ENCODE measurements at regions not wholly inside any gene's neighbourhood (a gene's known extent, or its start where the extent isn't known, plus 50 kb on each side); places are given as distances from the start of the nearest gene placed in this dataset.

DNA sequence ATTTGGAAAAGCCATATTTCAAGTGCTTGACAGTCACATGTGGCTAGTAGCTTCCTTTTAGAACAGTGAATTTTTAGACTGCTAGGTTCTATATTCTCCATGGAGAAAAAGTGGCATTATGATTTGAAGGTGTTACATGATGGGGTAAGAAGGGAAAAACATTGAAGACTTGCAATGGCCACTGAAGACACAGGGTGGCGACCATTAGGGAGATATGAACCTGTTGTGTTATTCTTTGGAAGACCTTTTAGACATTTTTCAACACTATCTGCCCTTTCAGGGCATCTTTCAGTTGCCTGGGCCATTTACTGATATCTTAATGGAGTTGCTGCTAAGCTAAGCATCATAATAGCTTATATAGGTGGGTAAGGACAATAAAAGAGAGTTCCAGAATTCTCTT, 1387.2 kb downstream of the SUCLG1 start:
- Histone ChIP-seq H3K4me2 (ENCODE audit: unreplicated experiment) (no peak overlapping the region), H3K4me3 (no peak overlapping the region), H3K4me1 (ENCODE audit: insufficient read depth) (no peaks in the 10 kb centered on the region), H3K79me2 (ENCODE audit: insufficient read depth) (no peaks in the 10 kb centered on the region), H2AFZ (no peak overlapping the region), H3K36me3 (ENCODE audit: low read depth) (no peaks in the 10 kb centered on the region), H3F3A (ENCODE audit: insufficient read depth) (no peaks in the 10 kb centered on the region), H3K9ac (no peak overlapping the region), H3K27me3 (replicated peaks; ENCODE audit: insufficient read depth) (no peaks in the 10 kb centered on the region), H3K27ac (no peak overlapping the region), H3K9me2 (ENCODE audit: insufficient read depth) (no peaks in the 10 kb centered on the region), H4K20me1 (ENCODE audit: insufficient read depth) (no peaks in the 10 kb centered on the region), H3K9me3 (ENCODE audit: low read depth) (no peaks in the 10 kb centered on the region)
- TF ChIP-seq EZH2 (IDR thresholded peaks at IDR 0.05; ENCODE audit: insufficient read depth, poor library complexity, severe bottlenecking): no peak
- no peak for TF ChIP-seq EZH2phosphoT487 (IDR thresholded peaks at IDR 0.05; ENCODE audit: insufficient read depth, low read depth)
- WGBS, 2 experiments (ENCODE audit: low coverage in 1 of 2, low lambda C conversion rate in 2 of 2, missing lambda C conversion rate in 2 of 2): 4 to 9% methylated on average over 1 of the region's 1 CpG
- no peak for DNase-seq
- in situ Hi-C loops (cut with MboI): no loop called here

DNA sequence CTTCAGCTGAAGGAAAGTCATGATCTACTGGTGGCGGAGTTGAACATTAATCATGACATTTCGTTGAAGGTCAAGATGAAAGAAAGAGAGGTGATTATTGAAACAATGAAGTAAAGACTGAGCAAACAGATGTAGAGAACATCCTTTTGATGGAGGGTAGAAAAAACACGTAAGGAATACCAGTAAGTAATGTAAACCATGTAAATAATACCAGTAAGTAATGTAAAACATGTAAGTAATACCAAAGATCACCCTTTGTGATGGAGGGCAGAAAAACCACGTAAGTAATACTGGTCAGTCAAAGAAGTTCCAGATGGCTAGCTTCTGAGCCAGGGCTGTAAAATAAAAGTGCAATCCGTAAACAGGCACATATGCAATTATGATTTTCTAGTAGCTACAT, 1387.7 kb downstream of the SUCLG1 start:
- Histone ChIP-seq H3F3A (ENCODE audit: insufficient read depth) (no peaks in the 10 kb centered on the region), H3K27ac (no peak overlapping the region), H3K27me3 (replicated peaks; ENCODE audit: insufficient read depth) (no peaks in the 10 kb centered on the region), H3K4me3 (no peak overlapping the region), H3K36me3 (ENCODE audit: low read depth) (no peaks in the 10 kb centered on the region), H4K20me1 (ENCODE audit: insufficient read depth) (no peaks in the 10 kb centered on the region), H3K79me2 (ENCODE audit: insufficient read depth) (no peaks in the 10 kb centered on the region), H3K9ac (no peak overlapping the region), H3K4me2 (ENCODE audit: unreplicated experiment) (no peak overlapping the region), H3K4me1 (ENCODE audit: insufficient read depth) (no peaks in the 10 kb centered on the region), H3K9me3 (ENCODE audit: low read depth) (no peaks in the 10 kb centered on the region), H3K9me2 (ENCODE audit: insufficient read depth) (no peaks in the 10 kb centered on the region), H2AFZ (no peak overlapping the region)
- in situ Hi-C loops (cut with MboI): no loop called here
- WGBS, 2 experiments (ENCODE audit: low coverage in 1 of 2, low lambda C conversion rate in 2 of 2, missing lambda C conversion rate in 2 of 2): 17 to 19% methylated on average over 5 of the region's 5 CpGs
- TF ChIP-seq EZH2phosphoT487 (IDR thresholded peaks at IDR 0.05; ENCODE audit: insufficient read depth, low read depth): no peak
- TF ChIP-seq EZH2 (IDR thresholded peaks at IDR 0.05; ENCODE audit: insufficient read depth, poor library complexity, severe bottlenecking): no peak
- no peak for DNase-seq

DNA sequence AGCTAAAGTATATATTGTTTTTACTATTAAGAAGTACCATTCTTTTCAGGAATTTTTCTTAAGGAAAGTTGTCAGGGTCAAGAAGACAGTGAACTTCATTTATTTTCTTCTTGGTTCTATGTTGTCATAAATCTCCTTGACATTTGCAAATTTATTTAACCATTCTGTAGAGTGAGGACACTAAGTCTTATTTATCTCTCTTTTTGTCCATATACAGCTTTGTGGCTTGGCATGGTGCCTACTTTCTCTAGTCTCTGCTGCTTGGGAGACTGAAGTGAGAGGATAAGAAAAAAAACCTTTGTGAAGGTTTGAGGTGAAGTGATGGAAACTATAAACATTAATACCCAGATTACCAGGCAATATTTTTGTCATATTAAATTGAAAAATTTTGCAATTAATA, 1389.4 kb downstream of the SUCLG1 start:
- Histone ChIP-seq H3K9me2 (ENCODE audit: insufficient read depth) (no peaks in the 10 kb centered on the region), H3K27me3 (replicated peaks; ENCODE audit: insufficient read depth) (no peaks in the 10 kb centered on the region), H3K9me3 (ENCODE audit: low read depth) (no peaks in the 10 kb centered on the region), H3K9ac (no peak overlapping the region), H4K20me1 (ENCODE audit: insufficient read depth) (no peaks in the 10 kb centered on the region), H3K4me1 (ENCODE audit: insufficient read depth) (no peaks in the 10 kb centered on the region), H3K4me2 (ENCODE audit: unreplicated experiment) (no peak overlapping the region), H3K36me3 (ENCODE audit: low read depth) (no peaks in the 10 kb centered on the region), H3F3A (ENCODE audit: insufficient read depth) (no peaks in the 10 kb centered on the region), H3K79me2 (ENCODE audit: insufficient read depth) (no peaks in the 10 kb centered on the region), H3K27ac (no peak overlapping the region), H2AFZ (no peak overlapping the region), H3K4me3 (no peak overlapping the region)
- TF ChIP-seq EZH2 (IDR thresholded peaks at IDR 0.05; ENCODE audit: insufficient read depth, poor library complexity, severe bottlenecking): no peak
- TF ChIP-seq EZH2phosphoT487 (IDR thresholded peaks at IDR 0.05; ENCODE audit: insufficient read depth, low read depth): no peak
- in situ Hi-C loops (cut with MboI): no loop called here
- DNase-seq: peak; percentile 5

DNA sequence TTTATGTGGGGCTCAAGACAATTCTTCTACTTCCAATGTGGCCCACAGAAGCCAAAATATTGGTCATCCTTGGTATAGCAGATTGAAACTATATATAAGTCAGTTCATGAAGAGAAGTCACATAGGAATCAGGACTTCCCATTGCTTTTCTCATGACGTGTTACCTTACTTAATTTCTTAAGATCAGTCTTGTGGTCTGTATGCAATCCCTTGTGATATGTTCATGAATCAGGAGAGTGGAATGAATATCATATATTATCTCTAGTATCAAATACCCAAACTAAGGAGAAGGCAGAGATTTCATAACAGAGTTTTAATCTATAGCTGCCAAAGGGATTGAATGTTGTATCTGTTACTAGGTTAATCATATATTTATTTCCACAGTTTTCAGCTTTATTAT, 1390.4 kb downstream of the SUCLG1 start:
- no peaks in the 10 kb centered on the region for H3K79me2 ChIP-seq (ENCODE audit: insufficient read depth)
- H3K27ac ChIP-seq: no peak overlapping the region
- H3K9ac ChIP-seq: no peak overlapping the region
- H4K20me1 ChIP-seq (ENCODE audit: insufficient read depth): no peaks in the 10 kb centered on the region
- no peak overlapping the region for H2AFZ ChIP-seq
- in situ Hi-C loops (cut with MboI): no loop called here
- no peaks in the 10 kb centered on the region for H3F3A ChIP-seq (ENCODE audit: insufficient read depth)
- H3K9me2 ChIP-seq (ENCODE audit: insufficient read depth): no peaks in the 10 kb centered on the region
- no peak overlapping the region for H3K4me3 ChIP-seq
- 16 to 42% methylated on average over 1 of the region's 1 CpG for WGBS, 2 experiments (ENCODE audit: low coverage in 1 of 2, low lambda C conversion rate in 2 of 2, missing lambda C conversion rate in 2 of 2)
- TF ChIP-seq EZH2 (IDR thresholded peaks at IDR 0.05; ENCODE audit: insufficient read depth, poor library complexity, severe bottlenecking) (no peak), EZH2phosphoT487 (IDR thresholded peaks at IDR 0.05; ENCODE audit: insufficient read depth, low read depth) (no peak)
- H3K4me2 ChIP-seq (ENCODE audit: unreplicated experiment): no peak overlapping the region
- H3K27me3 ChIP-seq (replicated peaks; ENCODE audit: insufficient read depth): no peaks in the 10 kb centered on the region
- no peaks in the 10 kb centered on the region for H3K9me3 ChIP-seq (ENCODE audit: low read depth)
- DNase-seq: no peak
- H3K36me3 ChIP-seq (ENCODE audit: low read depth): no peaks in the 10 kb centered on the region
- no peaks in the 10 kb centered on the region for H3K4me1 ChIP-seq (ENCODE audit: insufficient read depth)

DNA sequence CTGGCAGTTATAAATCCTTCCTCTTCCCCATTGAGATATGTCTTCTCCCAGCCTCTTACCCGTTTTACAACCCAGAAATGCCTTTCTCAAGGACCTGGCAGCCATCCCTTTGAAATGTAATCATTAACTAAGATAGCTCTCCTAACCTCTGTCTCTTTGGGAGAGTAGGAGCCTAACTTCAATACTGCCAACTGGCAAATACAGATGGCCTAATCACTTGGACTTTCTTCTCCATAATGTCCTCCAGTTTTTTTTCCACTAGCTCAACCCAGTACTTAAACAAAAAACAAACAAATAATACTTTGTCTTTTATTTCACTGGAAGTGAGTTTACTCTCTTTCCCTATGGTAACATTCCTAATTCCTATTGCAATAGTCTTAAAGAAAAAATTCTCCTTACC, 1391.1 kb downstream of the SUCLG1 start:
- no peak for TF ChIP-seq EZH2phosphoT487 (IDR thresholded peaks at IDR 0.05; ENCODE audit: insufficient read depth, low read depth)
- no peak for TF ChIP-seq EZH2 (IDR thresholded peaks at IDR 0.05; ENCODE audit: insufficient read depth, poor library complexity, severe bottlenecking)

More for the DNA sequence above, 1391.1 kb downstream of the SUCLG1 start:
- Histone ChIP-seq H3K4me3 (no peak overlapping the region), H3K27ac (no peak overlapping the region), H3K9ac (no peak overlapping the region), H4K20me1 (ENCODE audit: insufficient read depth) (no peaks in the 10 kb centered on the region), H3K4me1 (ENCODE audit: insufficient read depth) (no peaks in the 10 kb centered on the region), H3K27me3 (replicated peaks; ENCODE audit: insufficient read depth) (no peaks in the 10 kb centered on the region), H3K9me2 (ENCODE audit: insufficient read depth) (no peaks in the 10 kb centered on the region), H2AFZ (no peak overlapping the region), H3K9me3 (ENCODE audit: low read depth) (no peaks in the 10 kb centered on the region), H3F3A (ENCODE audit: insufficient read depth) (no peaks in the 10 kb centered on the region), H3K79me2 (ENCODE audit: insufficient read depth) (no peaks in the 10 kb centered on the region), H3K36me3 (ENCODE audit: low read depth) (no peaks in the 10 kb centered on the region), H3K4me2 (ENCODE audit: unreplicated experiment) (no peak overlapping the region)
- WGBS, 2 experiments (ENCODE audit: low coverage in 1 of 2, low lambda C conversion rate in 2 of 2, missing lambda C conversion rate in 2 of 2): 4 to 7% methylated on average over 1 of the region's 1 CpG
- in situ Hi-C loops (cut with MboI): no loop called here
- DNase-seq: no peak

All from GM23248 (cell line).